H9 (cell line): ENCODE measurements at regions not wholly inside any gene's neighbourhood (a gene's known extent, or its start where the extent isn't known, plus 50 kb on each side); places are given as distances from the start of the nearest gene placed in this dataset.

ENCODE experiments used
- DNase-seq: peaks from one replicate; pipeline ENCODE4 v3.0.0-alpha.2; 2017
- H2AFZ ChIP-seq: one replicate; pipeline ENCODE4 v1.6.1; 2013; ENCODE audit warnings: mild to moderate bottlenecking, low read length, control low read depth, moderate library complexity
- H2AK5ac ChIP-seq: 2 replicates; pipeline ENCODE4 v1.6.1; 2013; ENCODE audit warnings: low read length, control low read depth, mixed read lengths; ENCODE audit not compliant: insufficient read length
- H2BK120ac ChIP-seq: one replicate; pipeline ENCODE4 v1.6.1; 2013; ENCODE audit warnings: low read depth, mild to moderate bottlenecking, low read length, control low read depth, inconsistent platforms; ENCODE audit not compliant: poor library complexity, severe bottlenecking
- H2BK12ac ChIP-seq: 2 replicates; pipeline ENCODE4 v1.6.1; 2013; ENCODE audit warnings: low read length, control low read depth, mixed read lengths, low read depth; ENCODE audit not compliant: insufficient read length
- H2BK15ac ChIP-seq: 2 replicates; pipeline ENCODE4 v1.6.1; 2013; ENCODE audit warnings: low read depth, low read length, control low read depth
- H2BK20ac ChIP-seq: one replicate; pipeline ENCODE4 v1.6.1; 2013; ENCODE audit warnings: low read depth, mild to moderate bottlenecking, low read length, control low read depth, inconsistent platforms; ENCODE audit not compliant: poor library complexity, severe bottlenecking
- H2BK5ac ChIP-seq: 2 replicates; pipeline ENCODE4 v1.6.1; 2013; ENCODE audit warnings: low read length, control low read depth, mixed read lengths; ENCODE audit not compliant: insufficient read length
- H3K14ac ChIP-seq: 2 replicates; pipeline ENCODE4 v1.6.1; 2013; ENCODE audit warnings: low read length, control low read depth; ENCODE audit not compliant: insufficient read depth
- H3K18ac ChIP-seq: 2 replicates; pipeline ENCODE4 v1.6.1; 2013; ENCODE audit warnings: low read depth, mild to moderate bottlenecking, mixed read lengths, low read length, control low read depth; ENCODE audit not compliant: insufficient read length
- H3K23ac ChIP-seq: 2 replicates; pipeline ENCODE4 v1.6.1; 2013; ENCODE audit warnings: low read length, control low read depth, mixed read lengths, low read depth; ENCODE audit not compliant: insufficient read length
- H3K23me2 ChIP-seq: 2 replicates; pipeline ENCODE4 v1.6.1; 2013; ENCODE audit warnings: low read depth, mild to moderate bottlenecking, mixed read lengths, low read length, control low read depth; ENCODE audit not compliant: insufficient read length, poor library complexity, severe bottlenecking
- H3K27ac ChIP-seq: 2 replicates; pipeline ENCODE4 v1.5.1; 2013; ENCODE audit warnings: low read length, control low read depth, mixed read lengths, low read depth; ENCODE audit not compliant: insufficient read length
- H3K27me3 ChIP-seq: 2 replicates; pipeline ENCODE4 v1.6.1; 2013; ENCODE audit warnings: low read length, control low read depth, inconsistent platforms; ENCODE audit not compliant: insufficient read depth
- H3K4ac ChIP-seq: 2 replicates; pipeline ENCODE4 v1.6.1; 2013; ENCODE audit warnings: low read depth, mild to moderate bottlenecking, control low read depth, inconsistent platforms, low read length, moderate library complexity
- H3K4me1 ChIP-seq: 2 replicates; pipeline ENCODE4 v1.6.1; 2013; ENCODE audit warnings: low read length, control low read depth, inconsistent platforms; ENCODE audit not compliant: insufficient read depth
- H3K4me2 ChIP-seq: 2 replicates; pipeline ENCODE4 v1.6.1; 2013; ENCODE audit warnings: low read length, control low read depth, mixed read lengths; ENCODE audit not compliant: insufficient read length, insufficient read depth
- H3K56ac ChIP-seq: 2 replicates; pipeline ENCODE4 v1.6.1; 2013; ENCODE audit warnings: low read depth, mild to moderate bottlenecking, mixed read lengths, low read length, control low read depth; ENCODE audit not compliant: insufficient read length
- H3K79me1 ChIP-seq: 2 replicates; pipeline ENCODE4 v1.6.1; 2013; ENCODE audit warnings: low read depth, mild to moderate bottlenecking, moderate library complexity, low read length, control low read depth, inconsistent platforms; ENCODE audit not compliant: insufficient read depth, poor library complexity, severe bottlenecking
- H3K79me2 ChIP-seq: 2 replicates; pipeline ENCODE4 v1.6.1; 2013; ENCODE audit warnings: low read length, control low read depth, inconsistent platforms; ENCODE audit not compliant: insufficient read depth
- H3K9ac ChIP-seq: 2 replicates; pipeline ENCODE4 v1.6.1; 2013; ENCODE audit warnings: low read length, control low read depth, mixed read lengths; ENCODE audit not compliant: insufficient read length; ENCODE audit errors: extremely low read depth
- H3K9me3 ChIP-seq: one replicate; pipeline ENCODE4 v1.6.1; 2013; ENCODE audit warnings: low read depth, low read length, inconsistent platforms; ENCODE audit not compliant: control insufficient read depth
- H3T11ph ChIP-seq: one replicate; pipeline ENCODE4 v1.6.1; 2013; ENCODE audit warnings: mild to moderate bottlenecking, low read length, control low read depth, inconsistent platforms
- H4K20me1 ChIP-seq: one replicate; pipeline ENCODE4 v1.6.1; 2013; ENCODE audit not compliant: control insufficient read depth, insufficient read length, insufficient read depth
- H4K5ac ChIP-seq: 2 replicates; pipeline ENCODE4 v1.6.1; 2013; ENCODE audit warnings: low read depth, mild to moderate bottlenecking, mixed read lengths, low read length, control low read depth; ENCODE audit not compliant: insufficient read length
- H4K8ac ChIP-seq: replicated peaks from 2 replicates; pipeline ENCODE4 v1.6.1; 2013; ENCODE audit warnings: low read length, control low read depth, mixed read lengths, low read depth; ENCODE audit not compliant: insufficient read length
- H4K91ac ChIP-seq: 2 replicates; pipeline ENCODE4 v1.6.1; 2013; ENCODE audit warnings: low read depth, mild to moderate bottlenecking, moderate library complexity, mixed read lengths, low read length, control low read depth; ENCODE audit not compliant: insufficient read length
- H3K27ac Mint-ChIP-seq, 3 experiments: 2 replicates in 2 of 3; 3 replicates in 1 of 3; pipeline ENCODE4 v1.8.0; 2020 to 2021; ENCODE audit warnings: mixed read lengths in 3 of 3, mild to moderate bottlenecking in 1 of 3, moderate library complexity in 1 of 3
- H3K27me3 Mint-ChIP-seq: 2 replicates; pipeline ENCODE4 v1.8.0; 2021; ENCODE audit warnings: low read depth, mild to moderate bottlenecking, moderate library complexity, mixed read lengths
- H3K36me3 Mint-ChIP-seq, 3 experiments: 2 replicates in 2 of 3; 3 replicates in 1 of 3; pipeline ENCODE4 v1.8.0; 2020 to 2021; ENCODE audit warnings: low read depth in 3 of 3, mixed read lengths in 3 of 3; ENCODE audit not compliant: insufficient read depth in 1 of 3
- H3K4me1 Mint-ChIP-seq, 2 experiments: 2 replicates each; pipeline ENCODE4 v1.8.0; 2020; ENCODE audit warnings: mixed read lengths in 2 of 2
- H3K4me3 Mint-ChIP-seq, 2 experiments: 2 replicates in 1 of 2; 3 replicates in 1 of 2; pipeline ENCODE4 v1.8.0; 2020 to 2021; ENCODE audit warnings: mild to moderate bottlenecking in 2 of 2, mixed read lengths in 2 of 2, moderate library complexity in 1 of 2
- H3K9me3 Mint-ChIP-seq, 2 experiments: 2 replicates in 1 of 2; 3 replicates in 1 of 2; pipeline ENCODE4 v1.8.0; 2020; ENCODE audit warnings: mild to moderate bottlenecking in 2 of 2, mixed read lengths in 2 of 2, moderate library complexity in 1 of 2
- CTCF ChIP-seq: fragments of 200-600 bp; sonication (generic); conservative IDR thresholded peaks from 3 replicates; pipeline ENCODE4 v1.8.0; 2021; ENCODE audit warnings: antibody characterized with exemption, mild to moderate bottlenecking
- WGBS: extraction: QIAGEN DNeasy Blood & Tissue Kit; methylation state at CpG from one replicate; pipeline ENCODE4 v1.1.7; 2013; ENCODE audit warnings: missing lambda C conversion rate, low lambda C conversion rate, mixed read lengths; ENCODE audit not compliant: insufficient read length; ENCODE audit errors: extremely low coverage; 5-methylcytosine and 5-hydroxymethylcytosine counted together

- no peak for DNase-seq
- Histone ChIP-seq H3K18ac (no peak overlapping the region), H3K79me2 (0 out of 2 replicates have a peak, but pooled peaks cover 1% of the 10 kb centered on the region), H2AK5ac (no peak overlapping the region), H4K5ac (no peak overlapping the region), H3K56ac (no peak overlapping the region), H3K4me1 (no peaks in the 10 kb centered on the region), H3K14ac (no peak overlapping the region), H3K4me2 (no peak overlapping the region), H3K27ac (no peak overlapping the region), H3K9ac (no peak overlapping the region), H2BK15ac (no peak overlapping the region), H4K8ac (no peak overlapping the region), H3T11ph (no peak overlapping the region), H2BK5ac (no peak overlapping the region), H2BK120ac (no peak overlapping the region), H3K23me2 (no peaks in the 10 kb centered on the region), H4K91ac (no peak overlapping the region), H2BK12ac (no peak overlapping the region), H3K9me3 (no peaks in the 10 kb centered on the region), H3K79me1 (no peaks in the 10 kb centered on the region), H3K23ac (no peak overlapping the region), H3K4ac (no peak overlapping the region), H4K20me1 (no peaks in the 10 kb centered on the region), H2BK20ac (no peak overlapping the region), H3K27me3 (no peaks in the 10 kb centered on the region), H2AFZ (no peak overlapping the region)
- Mint-ChIP-seq H3K36me3 (no peaks in the 10 kb centered on the region), H3K27me3 (no peaks in the 10 kb centered on the region; the same call in 1 of the 2 replicates), H3K4me1 (peaks cover 14 to 23% of the 10 kb centered on the region in 2 experiments), H3K27ac (no peak overlapping the region), H3K4me3 (no peak overlapping the region), H3K9me3 (no peaks in the 10 kb centered on the region)
- TF ChIP-seq CTCF: no peak
- WGBS: no CpG with 5 or more reads among the region's 5 CpGs
Measured at GRCh38 chr16:73234496-73234895, 186.6 kb upstream of the ZFHX3 start.
